Lung (tissue), 11 donors: ENCODE measurements at regions not wholly inside any gene's neighbourhood (a gene's known extent, or its start where the extent isn't known, plus 50 kb on each side); places are given as distances from the start of the nearest gene placed in this dataset.

ENCODE experiments used
- ATAC-seq: fragments of 200-7000 bp; cut with Tn5 transposase; one replicate; pipeline ENCODE4 v1.9.1; 2020; ENCODE audit warnings: moderate number of reproducible peaks; ENCODE audit not compliant: insufficient read depth, low FRiP score
- DNase-seq, 3 donors: peaks; one replicate each; pipeline ENCODE4 v3.0.0-alpha.2; 2013 to 2017
- H3K27ac ChIP-seq, 2 donors: one replicate each; pipeline ENCODE4 v1.5.1; 2013; ENCODE audit warnings: mild to moderate bottlenecking in 2 of 2, moderate library complexity in 2 of 2, control low read depth in 1 of 2, inconsistent platforms in 1 of 2, low read depth in 1 of 2, low read length in 1 of 2
- H3K27me3 ChIP-seq, 3 donors: one replicate each; pipeline ENCODE4 v1.5.1; 2013; ENCODE audit warnings: low read length in 2 of 3; ENCODE audit not compliant: control insufficient read depth in 3 of 3, insufficient read depth in 3 of 3
- H3K36me3 ChIP-seq, 4 donors: one replicate each; pipeline ENCODE4 v1.5.1; 2013; ENCODE audit warnings: low read length in 4 of 4, mild to moderate bottlenecking in 1 of 4, moderate library complexity in 1 of 4; ENCODE audit not compliant: control insufficient read depth in 4 of 4, insufficient read depth in 4 of 4
- H3K4me1 ChIP-seq, 5 donors: one replicate each; pipeline ENCODE4 v1.5.1; 2013; ENCODE audit warnings: low read length in 5 of 5, mild to moderate bottlenecking in 2 of 5, moderate library complexity in 1 of 5; ENCODE audit not compliant: control insufficient read depth in 5 of 5, insufficient read depth in 5 of 5
- H3K4me3 ChIP-seq: one replicate; pipeline ENCODE4 v1.5.1; 2013; ENCODE audit warnings: mild to moderate bottlenecking, control low read depth, moderate library complexity
- H3K9ac ChIP-seq, 2 donors: one replicate each; pipeline ENCODE4 v1.5.1; 2013; ENCODE audit warnings: low read length in 2 of 2, control low read depth in 1 of 2; ENCODE audit not compliant: insufficient read depth in 1 of 2
- H3K9me3 ChIP-seq, 4 donors: one replicate each; pipeline ENCODE4 v1.5.1; 2013; ENCODE audit warnings: low read length in 3 of 4, mild to moderate bottlenecking in 1 of 4, moderate library complexity in 1 of 4; ENCODE audit not compliant: control insufficient read depth in 4 of 4, insufficient read depth in 3 of 4
- CTCF ChIP-seq: IDR thresholded peaks from 2 replicates; pipeline ENCODE4 v1.5.1; 2012; ENCODE audit warnings: mild to moderate bottlenecking; ENCODE audit errors: control extremely low read depth, extremely low read depth
- WGBS, 2 donors: extraction: QIAGEN DNeasy Blood & Tissue Kit; methylation state at CpG; one replicate each; pipeline ENCODE4 v1.1.7; 2013; 5-methylcytosine and 5-hydroxymethylcytosine counted together
- donor health status: control.
- donor health status: control.
- donor health status: Bipolar disorder and iron deficiency.
- donor health status: healthy.
- donor health status: DM: yes; HTN: yes; CAD: no.

GRCh38 chr18:76584414-76585310, 89.6 kb upstream of the ZNF516 start:
- Histone ChIP-seq H3K4me3 (no peak overlapping the region), H3K36me3 (no peaks in the 10 kb centered on the region), H3K27ac (no peak overlapping the region), H3K27me3 (no peaks in the 10 kb centered on the region), H3K9me3 (no peaks in the 10 kb centered on the region), H3K9ac (no peak overlapping the region), H3K4me1 (peaks cover 0 to 24% (median 0%) of the 10 kb centered on the region in 5 donors)
- DNase-seq (no peak), ATAC-seq (no peak)
- no peak for TF ChIP-seq CTCF
- WGBS, 2 donors = 77 to 84% methylated on average over 18 of the region's 18 CpGs

- ATAC-seq (no peak), DNase-seq (no peak)
- Histone ChIP-seq H3K27ac (no peak overlapping the region), H3K9ac (no peak overlapping the region), H3K4me3 (no peak overlapping the region), H3K36me3 (no peaks in the 10 kb centered on the region), H3K9me3 (no peaks in the 10 kb centered on the region), H3K27me3 (no peaks in the 10 kb centered on the region), H3K4me1 (peaks cover 0 to 14% (median 0%) of the 10 kb centered on the region in 5 donors)
- 88 to 92% methylated on average over 3 of the region's 3 CpGs for whole genome bisulfite sequencing, 2 donors
- no peak for TF ChIP-seq CTCF
These were observed 86.2 kb upstream of the ZNF516 start for GRCh38 chr18:76581261-76581660.

GRCh38 chr18:76580288-76580962, 85.4 kb upstream of the ZNF516 start:
- peaks cover 0 to 3% (median 0%) of the 10 kb centered on the region in 4 donors for H3K9me3 ChIP-seq
- no peak overlapping the region for H3K4me3 ChIP-seq
- H3K27me3 ChIP-seq = no peaks in the 10 kb centered on the region
- 88 to 91% methylated on average over 17 of the region's 17 CpGs for WGBS, 2 donors
- H3K9ac ChIP-seq = no peak overlapping the region
- no peaks in the 10 kb centered on the region for H3K36me3 ChIP-seq
- DNase-seq (no peak), ATAC-seq (no peak)
- no peak overlapping the region for H3K27ac ChIP-seq
- TF ChIP-seq CTCF = no peak
- H3K4me1 ChIP-seq = peaks cover 0 to 14% (median 0%) of the 10 kb centered on the region in 5 donors
